ENCODE measurements at regions not wholly inside any gene's neighbourhood (a gene's known extent, or its start where the extent isn't known, plus 50 kb on each side); places are given as distances from the start of the nearest gene placed in this dataset.

DNA sequence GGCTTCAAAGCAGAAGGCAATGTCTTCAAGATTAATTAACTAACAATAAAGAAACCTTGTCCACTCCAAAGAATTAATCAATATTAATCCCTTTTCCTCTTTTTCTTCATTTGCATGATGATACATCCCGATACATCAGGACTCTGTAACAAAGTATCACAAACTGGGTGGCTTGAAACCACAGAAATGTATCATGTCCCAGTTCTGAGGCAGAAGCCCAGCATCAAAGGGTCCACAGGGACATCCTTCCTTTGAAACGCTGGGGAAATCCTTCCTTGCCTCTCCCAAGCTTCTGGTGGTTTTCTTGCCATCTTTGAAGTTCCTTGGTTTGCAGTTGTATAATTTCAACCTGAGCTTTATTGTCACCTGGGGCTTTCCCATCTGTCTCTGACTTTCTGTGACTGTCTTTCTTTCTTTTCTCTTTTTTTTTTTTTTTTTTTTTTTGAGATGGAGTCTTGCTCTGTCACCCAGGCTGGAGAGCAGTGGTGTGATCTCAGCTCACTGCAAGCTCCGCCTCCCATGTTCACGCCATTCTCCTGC is 210.2 kb upstream of the ADARB2 start:
- no peak for DNase-seq (ENCODE audit: low spot score)

DNA sequence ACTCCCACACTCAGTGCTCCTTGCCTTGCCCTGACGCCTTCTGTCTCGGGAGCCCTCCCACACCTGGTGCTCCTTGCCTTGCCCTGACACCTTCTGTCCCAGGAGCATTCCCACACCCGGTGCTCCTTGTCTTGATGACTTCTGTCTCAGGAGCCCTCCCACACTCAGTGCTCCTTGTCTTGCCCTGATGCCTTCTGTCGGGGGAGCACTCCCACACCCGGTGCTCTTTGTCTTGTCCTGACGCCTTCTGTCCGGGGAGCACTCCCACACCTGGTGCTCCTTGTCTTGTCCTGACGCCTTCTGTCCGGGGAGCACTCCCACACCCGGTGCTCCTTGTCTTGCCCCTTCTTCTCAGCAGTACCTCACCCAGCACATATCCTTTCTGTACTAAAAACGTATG is 207.2 kb upstream of the ADARB2 start:
- no peak for DNase-seq (ENCODE audit: low spot score)

DNA sequence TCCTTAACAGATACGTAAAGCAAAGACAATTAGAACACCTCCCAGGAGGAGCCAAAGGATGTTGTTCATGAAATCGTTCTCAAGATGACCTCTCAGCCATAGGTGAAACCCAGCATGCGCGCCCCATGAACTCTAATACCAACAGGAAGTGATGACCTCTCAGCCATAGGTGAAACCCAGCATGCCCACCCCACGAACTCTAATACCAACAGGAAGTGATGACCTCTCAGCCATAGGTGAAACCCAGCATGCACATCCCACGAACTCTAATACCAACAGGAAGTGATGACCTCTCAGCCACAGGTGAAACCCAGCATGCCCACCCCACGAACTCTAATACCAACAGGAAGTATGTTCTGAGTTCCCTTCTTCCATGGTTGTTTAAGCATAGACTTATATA is 205.2 kb upstream of the ADARB2 start:
- DNase-seq (ENCODE audit: low spot score), result no peak

GRCh38 chr10:1939016-1939415 is 201.7 kb upstream of the ADARB2 start:
- no peak for DNase-seq (ENCODE audit: low spot score)

DNA sequence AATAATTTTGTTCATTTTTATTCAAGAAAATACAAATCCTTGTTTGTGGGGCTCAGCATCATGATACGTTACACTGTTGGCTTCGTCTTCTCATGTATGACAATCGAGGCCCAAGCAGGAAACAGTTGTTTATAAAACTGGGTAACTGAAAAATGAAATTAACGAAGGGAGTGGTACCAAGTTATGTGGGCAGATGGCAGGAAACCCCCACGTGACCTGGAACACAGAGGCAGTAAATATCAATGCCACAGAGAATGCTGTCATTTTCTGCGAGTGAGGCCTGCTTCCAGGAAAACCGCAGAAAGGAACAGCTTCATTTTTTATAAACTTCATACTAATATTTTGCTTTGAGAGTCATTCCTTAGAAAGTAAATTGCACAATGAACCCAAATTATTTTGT is 201.0 kb upstream of the ADARB2 start:
- no peak for DNase-seq (ENCODE audit: low spot score)

DNA sequence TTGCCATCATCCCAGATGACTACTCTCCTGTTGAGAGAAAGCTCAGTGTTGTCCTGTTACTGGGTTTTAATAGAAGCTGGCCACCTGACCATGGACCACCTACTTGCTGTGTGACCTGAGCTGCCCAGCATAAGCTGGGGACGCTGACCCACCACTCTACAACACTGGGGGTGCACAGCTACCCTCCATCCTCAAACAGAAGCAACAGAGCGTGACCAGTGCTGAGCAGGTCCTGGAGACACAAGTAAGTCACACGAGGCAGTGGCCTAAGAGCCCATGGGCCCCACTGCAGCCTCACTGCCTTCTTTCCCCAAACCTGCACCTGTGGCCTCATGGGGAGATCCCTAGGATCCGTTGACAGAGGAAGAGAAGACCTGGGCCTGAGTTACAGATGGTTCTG is 198.6 kb upstream of the ADARB2 start:
- DNase-seq (ENCODE audit: low spot score), result no peak

DNA sequence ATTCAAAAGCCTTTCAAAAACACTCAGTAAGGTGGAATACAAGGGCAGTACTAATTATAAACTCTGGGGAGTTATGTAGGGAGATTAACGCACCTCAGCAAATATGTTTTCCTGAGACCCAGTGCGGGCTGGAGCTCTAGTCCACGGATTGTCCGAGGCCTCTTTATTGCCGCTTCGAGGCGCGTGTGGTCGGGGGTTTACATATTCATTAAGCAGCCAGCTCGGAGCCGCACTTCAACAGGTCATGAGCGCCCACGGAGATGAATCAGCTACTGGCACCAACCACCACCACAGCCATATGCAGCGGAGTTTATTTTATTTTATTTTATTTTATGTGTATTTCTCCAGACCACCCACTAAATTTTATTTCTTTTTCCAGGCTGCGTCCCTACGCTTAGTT is 195.9 kb upstream of the ADARB2 start:
- no peak for DNase-seq (ENCODE audit: low spot score)

GRCh38 chr10:1932692-1933094 is 195.4 kb upstream of the ADARB2 start:
- no peak for DNase-seq (ENCODE audit: low spot score)

GRCh38 chr10:1928606-1929005 is 191.3 kb upstream of the ADARB2 start:
- no peak for DNase-seq (ENCODE audit: low spot score)

GRCh38 chr10:1923998-1924397 is 186.7 kb upstream of the ADARB2 start:
- DNase-seq (ENCODE audit: low spot score), result no peak

- DNase-seq (ENCODE audit: low spot score), result no peak
Measured at GRCh38 chr10:1923586-1923985, 186.3 kb upstream of the ADARB2 start.

GRCh38 chr10:1920941-1921340 is 183.6 kb upstream of the ADARB2 start:
- DNase-seq (ENCODE audit: low spot score), result no peak

GRCh38 chr10:1920127-1920526 is 182.8 kb upstream of the ADARB2 start:
- DNase-seq (ENCODE audit: low spot score), result no peak

- no peak for DNase-seq (ENCODE audit: low spot score)
Measured at GRCh38 chr10:1911771-1912170, 174.4 kb upstream of the ADARB2 start.

DNA sequence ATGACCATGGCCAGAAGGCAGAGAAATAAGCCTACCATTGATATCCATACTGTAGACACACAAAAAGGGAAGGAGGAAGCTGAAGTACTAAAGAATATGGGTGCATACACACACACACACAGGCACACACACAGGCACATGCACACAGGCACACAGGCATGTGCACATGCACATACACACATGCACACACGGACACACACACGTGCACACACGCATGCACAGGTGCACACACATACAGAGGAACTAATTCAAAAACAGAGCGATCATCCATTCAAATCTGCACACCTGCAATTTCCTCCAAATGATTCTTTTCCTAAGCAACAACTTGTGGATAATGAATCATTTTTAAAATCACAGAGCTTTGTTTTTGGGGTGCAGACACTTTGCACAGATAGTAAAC is 166.7 kb upstream of the ADARB2 start:
- DNase-seq (ENCODE audit: low spot score), result no peak

DNA sequence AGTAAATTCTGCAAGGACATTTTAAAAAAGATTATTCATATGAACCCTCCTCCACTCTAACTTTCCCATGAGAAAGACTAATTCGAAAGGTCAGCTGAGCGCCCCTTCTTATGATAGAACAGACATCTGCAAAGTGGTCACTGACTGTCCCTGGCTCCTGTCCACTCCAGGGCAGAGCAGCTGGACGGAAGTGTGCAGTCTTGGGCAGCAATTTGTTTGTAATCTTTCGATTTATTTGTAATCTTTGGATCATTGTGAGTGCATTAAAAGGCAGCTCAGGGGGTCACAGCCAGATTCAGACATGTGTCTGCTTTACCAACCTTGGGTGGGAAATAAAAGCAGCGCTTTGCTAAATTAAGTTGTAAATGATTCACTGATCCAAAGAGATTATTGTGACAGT is 158.8 kb upstream of the ADARB2 start:
- no peak for DNase-seq (ENCODE audit: low spot score)

DNA sequence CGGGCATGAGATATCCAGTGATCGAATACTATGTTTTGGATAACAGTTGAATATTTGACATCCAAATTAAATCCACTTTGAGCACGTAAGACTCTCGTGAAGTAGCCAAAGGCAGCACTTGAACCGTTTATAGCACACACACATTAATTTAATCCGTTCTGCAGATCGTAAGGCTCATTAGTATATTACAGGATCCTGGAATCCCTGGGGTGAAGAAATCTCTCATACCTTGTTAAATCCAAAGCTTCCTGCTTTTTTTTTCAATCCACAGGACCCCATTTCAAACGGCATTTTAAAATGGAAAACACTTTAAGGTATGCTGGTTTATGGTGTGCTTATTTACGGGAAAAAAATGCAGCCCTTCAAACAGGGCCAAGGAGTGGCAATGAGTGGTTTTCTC is 158.4 kb upstream of the ADARB2 start:
- DNase-seq (ENCODE audit: low spot score), result no peak

DNA sequence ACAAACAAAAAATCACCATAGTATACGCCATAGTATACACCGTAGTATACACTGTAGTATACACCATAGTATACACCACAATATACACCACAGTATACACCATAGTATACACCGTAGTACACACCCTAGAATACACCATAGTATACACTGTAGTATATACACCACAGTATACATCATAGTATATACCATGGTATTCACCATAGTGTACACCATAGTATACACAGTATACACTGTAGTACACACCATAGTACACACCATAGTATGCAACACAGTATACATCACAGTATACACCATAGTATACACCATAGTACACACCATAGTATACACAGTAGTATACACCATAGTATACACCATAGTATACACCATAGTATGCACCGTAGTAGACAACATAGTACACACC is 157.6 kb upstream of the ADARB2 start:
- DNase-seq (ENCODE audit: low spot score), result no peak

DNA sequence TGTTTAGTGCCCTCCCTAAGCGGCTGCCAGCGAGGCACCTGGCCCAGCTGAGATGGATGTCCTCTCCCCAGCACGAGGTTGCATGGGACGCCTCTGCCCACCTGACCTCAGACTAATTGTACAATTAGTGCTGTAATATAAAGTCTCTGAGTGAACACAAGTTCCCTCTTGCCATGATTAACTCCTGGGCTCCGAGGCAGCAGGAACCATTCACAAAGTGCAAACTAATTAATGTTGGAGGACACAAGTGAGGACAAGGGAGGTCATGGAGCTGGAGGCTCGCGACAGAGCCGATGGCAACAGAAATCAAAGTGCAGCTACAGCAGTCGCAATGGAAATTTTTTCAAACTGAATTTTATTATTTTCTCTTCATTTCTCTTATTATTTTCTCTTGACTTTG is 156.6 kb upstream of the ADARB2 start:
- DNase-seq (ENCODE audit: low spot score), result no peak

DNA sequence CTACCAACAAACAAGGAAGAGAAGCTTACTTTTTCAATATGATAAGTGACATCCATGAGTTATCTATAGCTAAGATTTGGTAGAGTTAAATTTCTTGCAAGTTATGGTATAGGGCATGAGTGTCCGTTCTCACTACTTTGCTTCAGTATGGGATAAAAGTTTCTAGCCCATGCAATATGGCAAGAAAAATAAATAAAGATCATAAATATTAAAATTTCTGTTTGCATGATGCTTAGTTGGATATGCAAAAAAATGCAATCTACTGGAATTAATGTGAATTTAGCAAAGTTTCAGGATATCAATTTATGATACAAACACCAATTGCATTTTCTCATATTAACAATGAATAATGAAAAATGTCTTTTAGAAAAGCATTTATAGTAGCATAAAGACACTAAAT is 148.7 kb upstream of the ADARB2 start:
- DNase-seq (ENCODE audit: low spot score), result no peak

- no peak for DNase-seq (ENCODE audit: low spot score)
Measured at GRCh38 chr10:1882728-1883127, 145.4 kb upstream of the ADARB2 start.

- DNase-seq (ENCODE audit: low spot score), result no peak
Measured at GRCh38 chr10:1882180-1882579, 144.9 kb upstream of the ADARB2 start.

DNA sequence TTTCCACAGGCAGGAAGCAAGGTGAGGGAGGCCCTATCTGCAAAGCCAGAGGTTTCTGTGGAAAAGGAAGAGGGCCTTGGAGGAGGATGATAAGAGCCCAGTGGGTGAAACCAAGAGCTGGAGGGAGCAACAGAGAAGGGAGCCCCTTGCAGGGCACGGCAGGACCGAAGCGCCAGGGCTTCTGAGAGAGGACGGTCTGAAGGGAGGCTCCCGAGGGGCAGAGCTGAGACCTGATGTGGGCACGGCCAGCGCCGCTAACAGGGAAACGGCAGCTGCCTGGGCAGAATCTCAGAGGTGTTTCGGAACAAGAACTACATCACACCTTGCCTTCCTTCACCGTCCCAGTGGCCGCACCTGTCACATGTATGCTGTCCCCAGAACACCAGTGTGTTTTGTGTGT is 144.3 kb upstream of the ADARB2 start:
- DNase-seq (ENCODE audit: low spot score), result no peak

- no peak for DNase-seq (ENCODE audit: low spot score)
Measured at GRCh38 chr10:1874533-1874932, 137.2 kb upstream of the ADARB2 start.

- DNase-seq (ENCODE audit: low spot score), result no peak
Measured at GRCh38 chr10:1873661-1874315, 136.5 kb upstream of the ADARB2 start.

Data from GM03348 (cell line).